GM21515 (cell line): ENCODE measurements at regions not wholly inside any gene's neighbourhood (a gene's known extent, or its start where the extent isn't known, plus 50 kb on each side); places are given as distances from the start of the nearest gene placed in this dataset.

ENCODE experiments used
- ATAC-seq: cut with Tn5 transposase; IDR thresholded peaks from one replicate; pipeline ENCODE4 v1.9.1; 2021; ENCODE audit not compliant: unreplicated experiment

DNA sequence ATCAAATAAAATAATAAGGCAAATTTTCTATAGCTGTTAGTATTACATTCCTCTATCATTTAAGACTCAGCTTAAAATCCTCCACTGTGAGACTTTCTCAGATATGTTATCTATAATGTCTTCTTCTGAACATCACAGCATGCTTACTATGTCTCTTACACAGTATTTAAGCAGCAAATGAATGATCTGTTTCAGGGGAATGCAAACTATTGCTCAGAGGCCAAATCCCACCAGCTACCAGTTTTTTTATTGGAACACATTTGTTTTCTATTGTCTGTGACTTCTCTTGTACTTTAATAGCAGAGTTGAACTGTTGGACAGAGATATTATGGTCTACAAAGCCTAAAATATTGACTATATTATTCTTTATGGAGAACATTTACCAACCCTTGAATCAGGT, 59.6 kb downstream of the C3orf38 start:
- ATAC-seq = no peak

DNA sequence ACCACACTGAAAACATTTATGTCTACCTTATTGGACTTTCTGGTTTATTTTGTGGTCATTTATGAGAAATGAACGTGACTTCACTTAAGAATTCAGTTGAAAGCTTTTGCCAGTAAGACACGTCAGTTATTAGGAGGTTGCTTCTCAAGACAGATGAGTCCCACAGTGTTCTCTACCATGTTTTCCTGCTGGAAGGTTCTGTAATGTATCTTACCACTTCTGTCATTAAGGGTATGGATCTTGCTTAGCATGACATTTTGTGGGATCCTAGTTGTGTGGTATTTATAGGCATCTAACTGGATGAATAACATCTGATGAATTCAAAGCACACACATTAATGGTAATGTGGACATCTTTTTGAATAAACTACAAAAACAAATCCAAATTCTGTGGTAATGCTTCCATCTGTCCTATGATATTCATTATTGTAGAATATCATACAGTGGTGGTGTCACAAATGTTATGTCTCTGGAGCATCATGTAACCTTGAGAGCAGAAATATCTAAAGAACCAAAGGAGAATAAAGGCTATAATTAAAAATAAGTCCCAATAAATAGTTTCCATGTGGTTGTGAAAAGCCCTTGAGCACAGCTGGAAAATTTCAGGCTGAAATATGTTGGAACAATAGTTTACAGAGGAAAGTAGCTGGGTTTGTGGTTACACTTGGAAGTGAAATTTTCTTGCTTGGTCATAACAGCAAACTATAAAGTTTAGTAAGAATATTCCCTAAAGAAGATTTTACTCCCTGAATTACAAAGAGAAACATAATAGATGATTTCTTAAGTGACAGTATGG, 61.5 kb downstream of the C3orf38 start:
- no peak for ATAC-seq

DNA sequence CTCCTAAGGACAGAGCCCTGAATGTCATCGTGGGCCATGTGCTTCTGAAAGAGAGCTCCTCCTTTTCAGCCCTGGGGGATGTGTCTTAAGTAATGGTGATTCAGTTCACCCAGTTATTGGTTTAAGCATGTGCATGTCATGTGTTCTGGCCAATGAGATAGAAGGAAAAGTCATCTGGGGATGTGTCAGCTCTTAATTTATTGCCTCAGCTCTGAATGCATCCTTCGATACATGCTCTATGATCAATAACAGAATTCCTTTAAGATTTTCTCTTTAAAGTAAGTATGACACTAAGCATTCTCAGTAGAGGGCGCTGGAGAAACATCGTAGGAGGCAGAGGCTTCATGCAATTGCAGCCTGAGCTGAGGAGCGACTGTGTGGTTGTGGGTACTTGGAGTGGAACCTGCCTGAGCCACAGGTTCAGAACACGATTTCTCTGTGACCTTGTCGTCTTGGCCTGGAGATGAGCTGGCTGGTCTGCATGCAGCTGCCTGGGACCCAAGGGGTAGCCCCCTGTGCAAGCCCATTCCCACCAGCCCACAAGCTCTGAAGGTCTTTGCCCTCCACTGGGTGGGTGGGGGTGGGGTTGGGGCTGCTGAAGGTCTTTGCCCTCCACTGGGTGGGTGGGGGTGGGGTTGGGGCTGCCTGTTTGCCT, 69.5 kb downstream of the C3orf38 start:
- ATAC-seq = peak; percentile 84

- no peak for ATAC-seq
Measured at GRCh38 chr3:88220126-88220525, 70.4 kb downstream of the C3orf38 start.

DNA sequence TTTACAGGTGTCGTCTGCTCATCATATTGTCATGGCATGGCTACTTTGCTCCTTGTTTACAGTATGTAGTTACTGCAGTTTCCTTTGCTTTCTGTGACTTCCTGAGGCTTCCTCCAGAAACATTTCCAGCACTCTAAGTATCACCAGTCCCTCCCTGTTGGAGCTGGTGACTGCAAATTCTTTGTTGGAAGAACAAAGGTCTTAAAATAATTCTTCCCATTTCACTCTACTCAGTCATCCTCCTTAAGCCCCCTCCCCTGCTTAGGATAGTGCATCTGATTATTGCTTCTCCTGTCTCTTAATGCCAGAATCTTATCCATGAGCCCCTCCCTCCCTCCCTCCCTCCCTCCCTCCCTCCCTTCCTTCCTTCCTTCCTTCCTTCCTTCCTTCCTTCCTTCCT, 72.0 kb downstream of the C3orf38 start:
- ATAC-seq = no peak

DNA sequence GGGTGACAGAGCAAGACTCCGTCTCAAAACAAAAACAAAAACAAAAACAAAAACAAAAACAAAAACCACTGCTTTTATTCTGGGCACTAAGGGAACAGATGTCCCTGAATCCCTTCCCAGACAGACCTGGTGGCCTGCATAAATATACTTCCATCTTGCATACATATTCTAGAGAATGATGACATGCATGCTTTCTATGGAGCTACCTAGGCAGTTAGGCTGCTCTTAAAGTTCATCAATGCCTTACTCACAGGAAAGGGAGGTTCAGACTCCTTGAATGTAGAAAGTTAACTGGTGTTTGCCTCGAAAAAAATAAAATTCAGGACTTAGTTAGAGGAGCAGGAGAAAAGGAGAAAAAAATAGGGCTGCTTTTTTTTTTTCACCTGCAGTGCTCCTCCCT, 72.6 kb downstream of the C3orf38 start:
- no peak for ATAC-seq

DNA sequence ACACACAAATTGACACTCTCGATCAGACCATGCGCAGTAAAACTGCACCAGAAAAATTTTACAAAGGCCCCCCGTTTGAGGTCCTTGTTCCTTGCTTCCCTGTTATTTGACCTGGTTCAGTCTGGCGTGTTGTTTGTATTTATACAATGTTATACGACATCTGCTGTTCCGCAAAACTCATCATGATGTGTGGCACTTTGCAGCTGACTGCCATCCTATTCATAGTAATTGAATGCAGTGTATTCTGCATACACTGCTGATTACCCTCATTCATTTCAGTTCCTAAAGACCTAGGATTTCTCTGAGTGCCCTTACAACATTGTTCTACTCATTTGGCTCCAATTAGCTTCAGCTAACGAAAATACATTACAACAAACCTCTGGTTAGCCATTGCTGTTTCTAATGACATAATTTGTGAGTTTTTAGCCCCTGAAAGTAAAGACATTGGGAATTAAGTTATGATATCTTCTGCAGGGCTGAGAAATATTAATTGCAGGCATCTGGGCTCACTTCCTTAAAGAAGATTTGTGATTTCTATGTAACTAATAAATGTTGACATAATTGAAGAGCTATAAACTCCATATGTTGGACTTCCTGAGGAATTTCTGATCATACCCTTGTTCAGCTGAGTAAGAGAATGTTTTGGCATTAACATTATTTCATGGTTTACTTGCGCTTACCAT, 75.7 kb downstream of the C3orf38 start:
- ATAC-seq = no peak

DNA sequence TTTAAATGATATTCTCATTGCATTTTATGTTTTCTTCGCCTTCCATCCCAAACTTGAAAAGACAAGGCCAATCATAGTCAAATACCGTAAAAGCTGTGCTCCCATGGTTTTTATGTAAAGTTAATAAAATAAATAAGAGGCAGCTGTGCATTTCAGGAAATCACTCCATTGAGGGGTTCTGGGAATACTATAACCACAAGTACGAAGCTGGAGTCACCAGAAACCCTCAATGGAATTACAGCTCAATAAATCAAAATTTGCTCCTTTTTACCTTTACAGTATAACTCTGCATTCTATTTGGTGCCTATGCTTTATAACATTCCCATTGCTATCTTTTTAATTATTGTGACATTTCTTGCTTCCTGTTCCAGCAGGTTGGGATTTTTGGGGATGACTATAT, 77.2 kb downstream of the C3orf38 start:
- no peak for ATAC-seq

GRCh38 chr3:88230638-88231037, 80.9 kb downstream of the C3orf38 start:
- ATAC-seq = no peak

- no peak for ATAC-seq
Measured at GRCh38 chr3:88231207-88231606, 81.4 kb downstream of the C3orf38 start.

DNA sequence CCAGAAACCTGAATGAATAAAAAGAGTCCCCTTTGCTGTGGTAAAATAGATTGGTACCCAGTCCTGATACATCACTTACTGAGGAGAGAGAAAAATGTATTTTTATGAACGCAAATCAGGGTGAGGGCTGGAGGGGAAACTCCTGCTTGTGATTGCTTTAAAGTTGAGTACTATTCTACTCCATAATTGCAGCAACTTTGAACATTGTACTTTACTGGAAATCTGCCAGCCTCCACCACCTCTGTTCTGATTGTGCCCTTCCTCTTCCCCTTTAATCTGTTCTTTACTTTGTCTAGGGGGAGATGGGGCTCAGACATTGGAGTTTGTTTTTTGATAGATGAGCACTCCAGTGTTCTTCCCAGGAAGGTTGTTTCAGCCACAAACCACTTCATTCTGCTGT, 81.9 kb downstream of the C3orf38 start:
- ATAC-seq = no peak

- ATAC-seq = no peak
Measured at GRCh38 chr3:88235102-88235501, 85.3 kb downstream of the C3orf38 start.

- no peak for ATAC-seq
Measured at GRCh38 chr3:88239870-88240269, 90.1 kb downstream of the C3orf38 start.

GRCh38 chr3:88248658-88249057, 98.9 kb downstream of the C3orf38 start:
- ATAC-seq = no peak

DNA sequence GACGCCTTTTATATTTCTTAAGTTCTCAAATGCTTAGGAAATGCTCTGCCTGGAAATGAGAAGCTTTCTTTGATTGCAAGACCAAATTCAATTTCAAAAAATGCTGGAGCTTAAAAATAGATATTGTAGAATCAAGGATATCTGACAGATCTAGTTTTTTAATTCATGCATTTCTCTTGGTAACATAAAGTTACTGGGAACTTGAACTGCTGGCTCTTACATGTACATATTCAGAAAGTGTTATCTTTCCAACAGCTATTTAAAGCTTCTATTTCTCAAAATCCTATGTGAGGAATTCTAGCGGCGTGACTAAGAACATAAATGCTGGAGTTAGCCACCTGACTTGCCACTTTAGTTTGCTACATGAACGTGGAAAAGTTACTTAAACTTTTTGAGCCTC, 109.3 kb downstream of the C3orf38 start:
- no peak for ATAC-seq

- no peak for ATAC-seq
Measured at GRCh38 chr3:88262527-88262926, 112.8 kb downstream of the C3orf38 start.

DNA sequence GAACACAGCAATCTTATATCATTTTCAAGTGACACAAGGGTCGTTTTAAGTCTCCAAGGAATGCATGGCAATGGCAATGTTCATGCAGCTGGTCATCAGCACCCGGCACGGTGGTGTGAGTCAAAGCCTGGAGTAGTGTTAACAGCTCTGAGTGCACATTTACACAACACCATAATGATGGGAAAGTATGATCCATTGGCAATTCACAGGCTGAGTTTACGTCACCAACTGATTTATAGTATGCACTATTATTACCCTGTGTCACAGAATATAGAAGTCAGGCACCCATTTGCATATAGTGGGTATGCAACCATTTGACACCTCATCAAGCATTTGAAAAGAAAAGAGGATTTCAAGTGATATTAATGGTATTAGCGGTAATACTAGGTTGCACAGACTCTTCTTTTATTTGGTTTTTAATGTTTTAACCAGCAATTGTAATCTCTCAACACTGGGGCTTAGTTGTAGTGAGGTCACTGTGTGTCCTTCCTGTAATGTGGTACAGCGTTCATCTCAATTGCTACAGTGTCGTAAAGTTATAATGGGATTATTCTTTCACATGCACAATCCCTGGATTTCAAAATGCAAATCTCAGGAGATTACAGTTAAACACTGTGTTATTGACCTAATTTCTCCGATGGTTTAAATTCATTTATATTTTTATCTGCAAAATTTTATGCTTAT, 113.8 kb downstream of the C3orf38 start:
- ATAC-seq = no peak

DNA sequence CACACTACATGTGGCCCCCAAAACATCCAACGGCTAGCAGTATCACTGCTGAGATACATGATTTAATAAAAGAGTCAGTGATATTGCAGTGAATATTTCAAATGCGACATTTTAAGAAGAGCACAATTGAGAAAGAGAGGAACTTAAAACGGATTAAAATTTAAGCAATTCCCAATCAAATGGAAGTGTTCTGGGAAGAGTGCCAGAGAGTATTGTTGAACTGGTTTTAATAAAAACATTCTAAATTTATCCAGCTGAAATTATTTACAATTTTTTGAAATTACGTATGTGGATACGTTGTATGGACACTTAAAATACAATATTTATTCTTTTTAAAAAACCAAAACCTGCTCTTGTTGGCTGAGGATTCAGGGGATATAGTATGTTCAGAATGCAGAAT, 117.7 kb downstream of the C3orf38 start:
- ATAC-seq = no peak

DNA sequence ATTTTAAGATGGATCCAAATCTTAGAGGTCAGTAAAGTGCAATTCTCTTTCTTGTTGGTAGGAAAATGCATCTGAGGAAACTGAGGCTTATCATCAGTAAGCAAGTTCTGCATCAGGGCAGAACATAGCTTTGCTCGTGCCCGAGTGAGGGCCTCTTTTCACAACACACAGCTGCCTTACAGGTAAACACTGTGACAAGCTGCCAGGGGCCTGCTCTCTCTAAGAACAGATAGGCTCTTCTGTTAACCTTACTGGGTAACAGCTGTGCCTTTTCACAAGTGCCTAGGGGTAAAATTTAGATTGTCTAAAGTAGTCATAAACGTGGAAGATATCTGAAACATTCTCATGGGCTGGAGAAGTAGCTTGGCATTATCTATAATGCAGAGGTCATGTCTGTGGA, 118.1 kb downstream of the C3orf38 start:
- no peak for ATAC-seq

GRCh38 chr3:88280326-88280725, 130.6 kb downstream of the C3orf38 start:
- no peak for ATAC-seq

GRCh38 chr3:88282528-88283241, 132.9 kb downstream of the C3orf38 start:
- no peak for ATAC-seq
